Astrocyte (in vitro differentiated cells and primary cell): ENCODE measurements at regions not wholly inside any gene's neighbourhood (a gene's known extent, or its start where the extent isn't known, plus 50 kb on each side); places are given as distances from the start of the nearest gene placed in this dataset.

Experiments used
- CTCF ChIP-seq: IDR thresholded peaks from 2 replicates; pipeline ENCODE4 v1.5.1; 2011; ENCODE audit warnings: low read depth, mild to moderate bottlenecking, inconsistent platforms, low read length, moderate library complexity; ENCODE audit not compliant: insufficient read depth
- EZH2 ChIP-seq: IDR thresholded peaks from 2 replicates; pipeline ENCODE4 v1.6.1; 2012; ENCODE audit warnings: mild to moderate bottlenecking, low read length, inconsistent platforms; ENCODE audit not compliant: insufficient read depth

GRCh38 chr1:101116006-101116405 lies 90.4 kb upstream of the DPH5 start:
- TF ChIP-seq CTCF (no peak), EZH2 (no peak)
